ENCODE measurements at regions not wholly inside any gene's neighbourhood (a gene's known extent, or its start where the extent isn't known, plus 50 kb on each side); places are given as distances from the start of the nearest gene placed in this dataset.

GRCh38 chr12:4011597-4011996 lies 138.4 kb upstream of the PARP11 start (continued):
- TF ChIP-seq, protein P1, sequence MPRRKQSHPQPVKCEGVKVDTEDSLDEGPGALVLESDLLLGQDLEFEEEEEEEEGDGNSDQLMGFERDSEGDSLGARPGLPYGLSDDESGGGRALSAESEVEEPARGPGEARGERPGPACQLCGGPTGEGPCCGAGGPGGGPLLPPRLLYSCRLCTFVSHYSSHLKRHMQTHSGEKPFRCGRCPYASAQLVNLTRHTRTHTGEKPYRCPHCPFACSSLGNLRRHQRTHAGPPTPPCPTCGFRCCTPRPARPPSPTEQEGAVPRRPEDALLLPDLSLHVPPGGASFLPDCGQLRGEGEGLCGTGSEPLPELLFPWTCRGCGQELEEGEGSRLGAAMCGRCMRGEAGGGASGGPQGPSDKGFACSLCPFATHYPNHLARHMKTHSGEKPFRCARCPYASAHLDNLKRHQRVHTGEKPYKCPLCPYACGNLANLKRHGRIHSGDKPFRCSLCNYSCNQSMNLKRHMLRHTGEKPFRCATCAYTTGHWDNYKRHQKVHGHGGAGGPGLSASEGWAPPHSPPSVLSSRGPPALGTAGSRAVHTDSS (CRISPR knock-in tag; conservative IDR thresholded peaks at IDR 0.05) = no peak
- TF ChIP-seq, protein P2, sequence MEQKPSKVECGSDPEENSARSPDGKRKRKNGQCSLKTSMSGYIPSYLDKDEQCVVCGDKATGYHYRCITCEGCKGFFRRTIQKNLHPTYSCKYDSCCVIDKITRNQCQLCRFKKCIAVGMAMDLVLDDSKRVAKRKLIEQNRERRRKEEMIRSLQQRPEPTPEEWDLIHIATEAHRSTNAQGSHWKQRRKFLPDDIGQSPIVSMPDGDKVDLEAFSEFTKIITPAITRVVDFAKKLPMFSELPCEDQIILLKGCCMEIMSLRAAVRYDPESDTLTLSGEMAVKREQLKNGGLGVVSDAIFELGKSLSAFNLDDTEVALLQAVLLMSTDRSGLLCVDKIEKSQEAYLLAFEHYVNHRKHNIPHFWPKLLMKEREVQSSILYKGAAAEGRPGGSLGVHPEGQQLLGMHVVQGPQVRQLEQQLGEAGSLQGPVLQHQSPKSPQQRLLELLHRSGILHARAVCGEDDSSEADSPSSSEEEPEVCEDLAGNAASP (CRISPR knock-in tag; IDR thresholded peaks at IDR 0.05; ENCODE audit: borderline replicate concordance) = peak; percentile 95
- 0 out of 2 replicates have a peak, but pooled peaks have one; percentile 34 for TF ChIP-seq ZNF629 (CRISPR knock-in tag; conservative IDR thresholded peaks at IDR 0.05)
- no peak for TF ChIP-seq ZBTB3 (CRISPR knock-in tag; IDR thresholded peaks at IDR 0.05; ENCODE audit: borderline replicate concordance, low read depth)
- TF ChIP-seq KLF9 (CRISPR knock-in tag; IDR thresholded peaks at IDR 0.05; ENCODE audit: low read depth) = no peak
- no peak for TF ChIP-seq ZSCAN20 (CRISPR knock-in tag; IDR thresholded peaks at IDR 0.05; ENCODE audit: borderline replicate concordance)
- TF ChIP-seq, protein P3, sequence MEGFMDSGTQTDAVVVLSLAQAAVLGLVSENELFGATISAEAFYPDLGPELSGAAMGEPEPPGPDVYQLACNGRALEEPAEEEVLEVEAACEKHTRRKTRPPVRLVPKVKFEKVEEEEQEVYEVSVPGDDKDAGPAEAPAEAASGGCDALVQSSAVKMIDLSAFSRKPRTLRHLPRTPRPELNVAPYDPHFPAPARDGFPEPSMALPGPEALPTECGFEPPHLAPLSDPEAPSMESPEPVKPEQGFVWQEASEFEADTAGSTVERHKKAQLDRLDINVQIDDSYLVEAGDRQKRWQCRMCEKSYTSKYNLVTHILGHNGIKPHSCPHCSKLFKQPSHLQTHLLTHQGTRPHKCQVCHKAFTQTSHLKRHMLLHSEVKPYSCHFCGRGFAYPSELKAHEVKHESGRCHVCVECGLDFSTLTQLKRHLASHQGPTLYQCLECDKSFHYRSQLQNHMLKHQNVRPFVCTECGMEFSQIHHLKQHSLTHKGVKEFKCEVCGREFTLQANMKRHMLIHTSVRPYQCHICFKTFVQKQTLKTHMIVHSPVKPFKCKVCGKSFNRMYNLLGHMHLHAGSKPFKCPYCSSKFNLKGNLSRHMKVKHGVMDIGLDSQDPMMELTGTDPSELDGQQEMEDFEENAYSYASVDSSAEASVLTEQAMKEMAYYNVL (CRISPR knock-in tag; IDR thresholded peaks at IDR 0.05; ENCODE audit: borderline replicate concordance) = peak; percentile 85
- TF ChIP-seq ZNF552 (CRISPR knock-in tag; IDR thresholded peaks at IDR 0.05; ENCODE audit: borderline replicate concordance) = no peak
- no peak for TF ChIP-seq ARHGAP35 (CRISPR knock-in tag; IDR thresholded peaks at IDR 0.05; ENCODE audit: borderline replicate concordance)
- TF ChIP-seq CENPX (CRISPR knock-in tag; IDR thresholded peaks at IDR 0.05) = no peak
- TF ChIP-seq, protein P4, sequence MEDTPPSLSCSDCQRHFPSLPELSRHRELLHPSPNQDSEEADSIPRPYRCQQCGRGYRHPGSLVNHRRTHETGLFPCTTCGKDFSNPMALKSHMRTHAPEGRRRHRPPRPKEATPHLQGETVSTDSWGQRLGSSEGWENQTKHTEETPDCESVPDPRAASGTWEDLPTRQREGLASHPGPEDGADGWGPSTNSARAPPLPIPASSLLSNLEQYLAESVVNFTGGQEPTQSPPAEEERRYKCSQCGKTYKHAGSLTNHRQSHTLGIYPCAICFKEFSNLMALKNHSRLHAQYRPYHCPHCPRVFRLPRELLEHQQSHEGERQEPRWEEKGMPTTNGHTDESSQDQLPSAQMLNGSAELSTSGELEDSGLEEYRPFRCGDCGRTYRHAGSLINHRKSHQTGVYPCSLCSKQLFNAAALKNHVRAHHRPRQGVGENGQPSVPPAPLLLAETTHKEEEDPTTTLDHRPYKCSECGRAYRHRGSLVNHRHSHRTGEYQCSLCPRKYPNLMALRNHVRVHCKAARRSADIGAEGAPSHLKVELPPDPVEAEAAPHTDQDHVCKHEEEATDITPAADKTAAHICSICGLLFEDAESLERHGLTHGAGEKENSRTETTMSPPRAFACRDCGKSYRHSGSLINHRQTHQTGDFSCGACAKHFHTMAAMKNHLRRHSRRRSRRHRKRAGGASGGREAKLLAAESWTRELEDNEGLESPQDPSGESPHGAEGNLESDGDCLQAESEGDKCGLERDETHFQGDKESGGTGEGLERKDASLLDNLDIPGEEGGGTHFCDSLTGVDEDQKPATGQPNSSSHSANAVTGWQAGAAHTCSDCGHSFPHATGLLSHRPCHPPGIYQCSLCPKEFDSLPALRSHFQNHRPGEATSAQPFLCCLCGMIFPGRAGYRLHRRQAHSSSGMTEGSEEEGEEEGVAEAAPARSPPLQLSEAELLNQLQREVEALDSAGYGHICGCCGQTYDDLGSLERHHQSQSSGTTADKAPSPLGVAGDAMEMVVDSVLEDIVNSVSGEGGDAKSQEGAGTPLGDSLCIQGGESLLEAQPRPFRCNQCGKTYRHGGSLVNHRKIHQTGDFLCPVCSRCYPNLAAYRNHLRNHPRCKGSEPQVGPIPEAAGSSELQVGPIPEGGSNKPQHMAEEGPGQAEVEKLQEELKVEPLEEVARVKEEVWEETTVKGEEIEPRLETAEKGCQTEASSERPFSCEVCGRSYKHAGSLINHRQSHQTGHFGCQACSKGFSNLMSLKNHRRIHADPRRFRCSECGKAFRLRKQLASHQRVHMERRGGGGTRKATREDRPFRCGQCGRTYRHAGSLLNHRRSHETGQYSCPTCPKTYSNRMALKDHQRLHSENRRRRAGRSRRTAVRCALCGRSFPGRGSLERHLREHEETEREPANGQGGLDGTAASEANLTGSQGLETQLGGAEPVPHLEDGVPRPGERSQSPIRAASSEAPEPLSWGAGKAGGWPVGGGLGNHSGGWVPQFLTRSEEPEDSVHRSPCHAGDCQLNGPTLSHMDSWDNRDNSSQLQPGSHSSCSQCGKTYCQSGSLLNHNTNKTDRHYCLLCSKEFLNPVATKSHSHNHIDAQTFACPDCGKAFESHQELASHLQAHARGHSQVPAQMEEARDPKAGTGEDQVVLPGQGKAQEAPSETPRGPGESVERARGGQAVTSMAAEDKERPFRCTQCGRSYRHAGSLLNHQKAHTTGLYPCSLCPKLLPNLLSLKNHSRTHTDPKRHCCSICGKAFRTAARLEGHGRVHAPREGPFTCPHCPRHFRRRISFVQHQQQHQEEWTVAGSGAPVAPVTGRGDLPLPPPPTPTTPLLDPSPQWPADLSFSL (CRISPR knock-in tag; IDR thresholded peaks at IDR 0.05) = no peak
- TF ChIP-seq, protein P5, sequence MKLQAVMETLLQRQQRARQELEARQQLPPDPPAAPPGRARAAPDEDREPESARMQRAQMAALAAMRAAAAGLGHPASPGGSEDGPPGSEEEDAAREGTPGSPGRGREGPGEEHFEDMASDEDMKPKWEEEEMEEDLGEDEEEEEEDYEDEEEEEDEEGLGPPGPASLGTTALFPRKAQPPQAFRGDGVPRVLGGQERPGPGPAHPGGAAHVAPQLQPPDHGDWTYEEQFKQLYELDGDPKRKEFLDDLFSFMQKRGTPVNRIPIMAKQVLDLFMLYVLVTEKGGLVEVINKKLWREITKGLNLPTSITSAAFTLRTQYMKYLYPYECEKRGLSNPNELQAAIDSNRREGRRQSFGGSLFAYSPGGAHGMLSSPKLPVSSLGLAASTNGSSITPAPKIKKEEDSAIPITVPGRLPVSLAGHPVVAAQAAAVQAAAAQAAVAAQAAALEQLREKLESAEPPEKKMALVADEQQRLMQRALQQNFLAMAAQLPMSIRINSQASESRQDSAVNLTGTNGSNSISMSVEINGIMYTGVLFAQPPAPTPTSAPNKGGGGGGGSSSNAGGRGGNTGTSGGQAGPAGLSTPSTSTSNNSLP (IDR thresholded peaks at IDR 0.05; ENCODE audit: low read depth, low read length) = peak; percentile 71; the same call in 1 of the 2 replicates
- 0 out of 2 replicates have a peak, but pooled peaks have one; percentile 41 for TF ChIP-seq ZNF510 (CRISPR knock-in tag; IDR thresholded peaks at IDR 0.05; ENCODE audit: low read depth)
- no peak for TF ChIP-seq NFE2L1 (CRISPR knock-in tag; IDR thresholded peaks at IDR 0.05; ENCODE audit: borderline replicate concordance)
- peak; percentile 88 for TF ChIP-seq PPARG (CRISPR knock-in tag; conservative IDR thresholded peaks at IDR 0.05)
